Suprapubic skin (tissue), 4 donors: ENCODE measurements at regions not wholly inside any gene's neighbourhood (a gene's known extent, or its start where the extent isn't known, plus 50 kb on each side); places are given as distances from the start of the nearest gene placed in this dataset.

Experiments used
- CTCF ChIP-seq, 2 donors: fragments of 200-600 bp in 1 of 2; fragments of 450-650 bp in 1 of 2; sonication (generic) in 1 of 2; IDR thresholded peaks; one replicate each; pipeline ENCODE4 v1.5.1; 2016 to 2019; ENCODE audit warnings: antibody characterized with exemption in 2 of 2, mild to moderate bottlenecking in 1 of 2, moderate library complexity in 1 of 2
- POLR2A ChIP-seq, 2 donors: fragments of 450-650 bp; IDR thresholded peaks; one replicate each; pipeline ENCODE4 v1.6.1; 2017; ENCODE audit warnings: antibody characterized with exemption in 2 of 2, mild to moderate bottlenecking in 2 of 2, moderate library complexity in 2 of 2
- POLR2AphosphoS5 ChIP-seq, 3 donors: sonication (generic); formaldehyde crosslinking; IDR thresholded peaks; one replicate each; pipeline ENCODE4 v1.6.1; 2017; ENCODE audit warnings: antibody characterized with exemption in 3 of 3

- TF ChIP-seq POLR2A (IDR thresholded peaks at IDR 0.05) (no peak), CTCF (IDR thresholded peaks at IDR 0.05) (no peak), POLR2AphosphoS5 (IDR thresholded peaks at IDR 0.05) (no peak)
Observed at GRCh38 chrX:69015156-69015555, 150.1 kb downstream of the PJA1 start.
